Activated B cell treated with CpG ODN at 0.5 μM for 24 hours (primary cell): ENCODE measurements at regions not wholly inside any gene's neighbourhood (a gene's known extent, or its start where the extent isn't known, plus 50 kb on each side); places are given as distances from the start of the nearest gene placed in this dataset.
"Not testable (repeated sequence)": the region's sequence is repeated elsewhere in the genome, so short reads cannot be mapped to it uniquely, and the experiment has no call there.

ENCODE experiments used
- ATAC-seq: fragments of 200-7000 bp; cut with Tn5 transposase; one replicate; pipeline ENCODE4 v1.10.0; 2021; ENCODE audit warnings: low read depth, mild to moderate bottlenecking, moderate library complexity
- CTCF ChIA-PET: fragments of 350-600 bp; sonication (Branson Sonifier 250); formaldehyde crosslinking; loops from one replicate; lab custom pipeline; 2021; ENCODE audit warnings: antibody characterized with exemption; lab: Charles Lee
- POLR2A ChIA-PET: fragments of 350-600 bp; sonication (Branson Sonifier 250); formaldehyde crosslinking; loops from one replicate; lab custom pipeline; 2021; ENCODE audit warnings: antibody characterized with exemption; lab: Charles Lee
- DNase-seq: peaks from one replicate; pipeline ENCODE4 v3.0.0; 2022
- H3K27ac Mint-ChIP-seq: one replicate; pipeline ENCODE4 v1.8.0; 2020; ENCODE audit warnings: mixed read lengths
- H3K27me3 Mint-ChIP-seq: one replicate; pipeline ENCODE4 v1.8.0; 2021; ENCODE audit warnings: mixed read lengths
- H3K36me3 Mint-ChIP-seq: one replicate; pipeline ENCODE4 v1.8.0; 2021; ENCODE audit warnings: low read depth, mixed read lengths
- H3K4me1 Mint-ChIP-seq: one replicate; pipeline ENCODE4 v1.8.0; 2021; ENCODE audit warnings: mixed read lengths
- H3K4me3 Mint-ChIP-seq: one replicate; pipeline ENCODE4 v1.8.0; 2020; ENCODE audit warnings: mild to moderate bottlenecking, mixed read lengths
- H3K9me3 Mint-ChIP-seq: one replicate; pipeline ENCODE4 v1.8.0; 2020; ENCODE audit warnings: mixed read lengths
- CTCF ChIP-seq: fragments of 200-600 bp; IDR thresholded peaks from one replicate; pipeline ENCODE4 v1.8.0; 2022; ENCODE audit warnings: antibody characterized with exemption, mild to moderate bottlenecking
- intact Hi-C: fragments of 100-400 bp; cut with micrococcal nuclease; formaldehyde crosslinking; loops from one replicate; pipeline ENCODE4 v1.15.1; 2024

- ATAC-seq, result no peak
- no peak for TF ChIP-seq CTCF
- no peaks in the 10 kb centered on the region for H3K4me1 Mint-ChIP-seq
Observed at GRCh38 chr5:58172946-58173345, 286.9 kb downstream of the PLK2 start.

DNA sequence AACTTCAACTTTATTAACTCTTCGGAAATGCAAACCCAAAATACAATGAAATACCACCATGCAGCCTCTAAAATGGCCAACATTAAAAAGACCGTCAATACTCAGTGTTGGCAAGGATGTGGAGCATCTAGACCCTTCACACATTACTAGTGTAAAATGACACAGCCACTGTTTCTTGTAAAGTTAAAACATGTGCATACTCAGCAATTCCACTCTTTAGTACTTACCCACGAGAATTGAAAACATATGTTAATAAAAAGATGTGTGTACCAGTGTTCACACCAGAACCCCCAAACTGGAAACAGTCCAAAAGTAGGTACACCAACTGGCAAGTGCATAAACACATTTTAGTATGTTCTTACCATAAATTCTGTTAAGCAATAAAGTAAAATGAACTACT is 294.7 kb downstream of the PLK2 start:
- no peaks in the 10 kb centered on the region for H3K4me1 Mint-ChIP-seq
- peaks cover 1% of the 10 kb centered on the region for H3K27me3 Mint-ChIP-seq
- CTCF ChIA-PET, result no interaction called here
- intact Hi-C loops, result no loop called here
- no peak overlapping the region for H3K27ac Mint-ChIP-seq
- ATAC-seq (no peak), DNase-seq (no peak)
- no peaks in the 10 kb centered on the region for H3K9me3 Mint-ChIP-seq
- H3K4me3 Mint-ChIP-seq, result no peak overlapping the region
- H3K36me3 Mint-ChIP-seq, result no peaks in the 10 kb centered on the region
- TF ChIP-seq CTCF, result no peak
- POLR2A ChIA-PET, result no interaction called here

More at GRCh38 chr5:58172946-58173345, 286.9 kb downstream of the PLK2 start:
- H3K27ac Mint-ChIP-seq, result no peak overlapping the region
- H3K27me3 Mint-ChIP-seq, result peaks cover 1% of the 10 kb centered on the region
- intact Hi-C loops, result no loop called here
- CTCF ChIA-PET, result no interaction called here
- DNase-seq, result no peak
- H3K4me3 Mint-ChIP-seq, result no peak overlapping the region
- no peaks in the 10 kb centered on the region for H3K9me3 Mint-ChIP-seq
- POLR2A ChIA-PET, result no interaction called here
- no peaks in the 10 kb centered on the region for H3K36me3 Mint-ChIP-seq

DNA sequence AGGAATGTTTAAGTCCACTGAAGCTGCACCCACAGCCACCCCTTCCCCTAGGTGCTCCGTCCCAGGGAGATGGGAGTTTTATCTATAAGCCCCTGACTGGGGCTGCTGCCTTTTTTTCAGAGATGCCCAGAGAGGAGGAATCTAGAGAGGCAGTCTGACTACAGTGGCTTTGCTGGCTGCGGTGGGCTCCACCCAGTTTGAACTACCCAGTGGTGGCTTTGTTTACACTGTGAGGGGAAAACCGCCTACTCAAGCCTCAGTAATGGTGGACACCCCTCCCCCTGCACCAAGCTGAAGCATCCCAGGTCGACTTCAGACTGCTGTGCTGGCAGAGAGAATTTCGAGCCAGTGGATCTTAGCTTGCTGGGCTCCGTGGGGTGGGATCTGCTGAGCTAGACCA is 298.0 kb downstream of the PLK2 start:
- CTCF ChIA-PET, H3K9me3 Mint-ChIP-seq, H3K4me1 Mint-ChIP-seq, POLR2A ChIA-PET, ATAC-seq, intact Hi-C loops, H3K27ac Mint-ChIP-seq, H3K4me3 Mint-ChIP-seq, H3K27me3 Mint-ChIP-seq, DNase-seq, H3K36me3 Mint-ChIP-seq: not testable (repeated sequence)

DNA sequence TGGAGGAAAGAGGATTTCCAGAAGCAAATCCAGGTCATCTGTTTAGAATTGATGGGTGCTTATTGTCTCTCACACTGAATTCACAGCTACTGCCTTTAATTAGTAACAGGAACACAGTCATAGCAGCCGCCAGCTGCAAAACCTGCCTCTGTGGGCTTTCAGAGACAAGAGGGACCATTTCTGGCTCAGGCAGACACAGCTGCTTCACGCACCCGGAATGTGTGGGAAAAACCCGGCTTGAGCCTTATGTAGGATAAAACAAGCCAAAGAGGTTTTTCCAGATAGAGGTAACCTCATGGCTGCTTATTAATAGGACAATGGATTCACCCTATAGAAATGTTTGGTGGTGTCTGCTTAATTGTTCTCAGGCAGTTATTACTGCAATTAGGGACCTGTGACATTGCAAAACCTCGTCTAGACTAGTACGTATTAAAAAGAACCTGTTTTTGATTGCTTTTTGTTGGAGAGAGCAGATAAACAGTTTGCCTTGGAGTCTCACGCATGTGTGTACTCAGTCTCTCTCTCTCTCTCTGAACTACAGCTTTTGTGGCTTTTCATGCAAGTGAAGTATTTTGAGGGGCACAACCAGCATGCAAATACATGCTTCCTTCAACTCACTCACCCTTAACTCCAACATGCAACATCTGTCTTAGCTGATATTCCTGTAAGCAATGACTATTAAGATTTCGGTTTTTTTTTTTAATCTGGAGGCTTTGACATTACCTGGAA is 302.7 kb downstream of the PLK2 start:
- ATAC-seq, result no peak
- intact Hi-C loops, result no loop called here
- CTCF ChIA-PET, result no interaction called here

GRCh38 chr5:58156361-58156760 is 303.5 kb downstream of the PLK2 start:
- Mint-ChIP-seq H3K4me1 (peaks cover 11% of the 10 kb centered on the region), H3K36me3 (no peaks in the 10 kb centered on the region), H3K27me3 (no peaks in the 10 kb centered on the region), H3K9me3 (no peaks in the 10 kb centered on the region), H3K4me3 (no peak overlapping the region), H3K27ac (no peak overlapping the region)
- ATAC-seq, result no peak
- no peak for DNase-seq
- no peak for TF ChIP-seq CTCF
- POLR2A ChIA-PET, result no interaction called here
- CTCF ChIA-PET, result no interaction called here
- intact Hi-C loops, result no loop called here

More for the DNA sequence above, 302.7 kb downstream of the PLK2 start:
- no peaks in the 10 kb centered on the region for H3K9me3 Mint-ChIP-seq
- H3K4me3 Mint-ChIP-seq, result no peak overlapping the region
- peaks cover 11% of the 10 kb centered on the region for H3K4me1 Mint-ChIP-seq
- POLR2A ChIA-PET, result no interaction called here
- H3K27ac Mint-ChIP-seq, result no peak overlapping the region
- TF ChIP-seq CTCF, result no peak
- no peaks in the 10 kb centered on the region for H3K36me3 Mint-ChIP-seq
- H3K27me3 Mint-ChIP-seq, result no peaks in the 10 kb centered on the region
- DNase-seq, result no peak

- ATAC-seq (no peak), DNase-seq (no peak)
- ChIA-PET POLR2A (no interaction called here), CTCF (no interaction called here)
- no peaks in the 10 kb centered on the region for H3K27me3 Mint-ChIP-seq
- no peaks in the 10 kb centered on the region for H3K9me3 Mint-ChIP-seq
- no peak for TF ChIP-seq CTCF
- intact Hi-C loops, result no loop called here
- no peaks in the 10 kb centered on the region for H3K36me3 Mint-ChIP-seq
- H3K4me3 Mint-ChIP-seq, result no peak overlapping the region
- no peak overlapping the region for H3K27ac Mint-ChIP-seq
- H3K4me1 Mint-ChIP-seq, result peaks cover 11% of the 10 kb centered on the region
Observed at GRCh38 chr5:58153255-58153654, 306.6 kb downstream of the PLK2 start.
